ENCODE measurements at regions not wholly inside any gene's neighbourhood (a gene's known extent, or its start where the extent isn't known, plus 50 kb on each side); places are given as distances from the start of the nearest gene placed in this dataset.

DNA sequence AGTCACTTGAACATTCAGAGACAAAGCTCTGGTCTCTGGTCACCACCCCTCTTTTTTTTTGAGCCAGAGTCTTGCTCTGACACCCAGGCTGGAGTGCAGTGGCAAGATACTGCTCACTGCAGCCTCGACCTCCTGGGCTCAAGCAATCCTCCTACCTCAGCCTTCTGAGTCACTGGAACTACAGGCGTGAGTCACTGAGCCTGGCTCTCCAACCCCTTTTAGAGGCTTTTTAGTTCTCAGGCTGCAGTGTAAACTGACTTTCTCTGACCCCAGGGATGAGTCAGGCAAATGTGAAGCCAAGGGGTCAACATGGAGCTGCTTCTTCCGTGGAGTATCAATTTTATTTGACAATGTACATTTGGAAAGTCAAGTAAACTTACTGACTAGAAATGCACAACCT lies 229.2 kb downstream of the PTTG2 start:
- H3K4me3 Mint-ChIP-seq, result no peak overlapping the region
- H3K27ac Mint-ChIP-seq, result no peak overlapping the region
- H3K4me1 Mint-ChIP-seq, result no peaks in the 10 kb centered on the region
- peaks cover 18% of the 10 kb centered on the region for H3K27me3 Mint-ChIP-seq
- ATAC-seq (peak; percentile 69), DNase-seq (peak in 1 of 2 donors; percentile 20)
- H3K9me3 Mint-ChIP-seq, result no peaks in the 10 kb centered on the region

DNA sequence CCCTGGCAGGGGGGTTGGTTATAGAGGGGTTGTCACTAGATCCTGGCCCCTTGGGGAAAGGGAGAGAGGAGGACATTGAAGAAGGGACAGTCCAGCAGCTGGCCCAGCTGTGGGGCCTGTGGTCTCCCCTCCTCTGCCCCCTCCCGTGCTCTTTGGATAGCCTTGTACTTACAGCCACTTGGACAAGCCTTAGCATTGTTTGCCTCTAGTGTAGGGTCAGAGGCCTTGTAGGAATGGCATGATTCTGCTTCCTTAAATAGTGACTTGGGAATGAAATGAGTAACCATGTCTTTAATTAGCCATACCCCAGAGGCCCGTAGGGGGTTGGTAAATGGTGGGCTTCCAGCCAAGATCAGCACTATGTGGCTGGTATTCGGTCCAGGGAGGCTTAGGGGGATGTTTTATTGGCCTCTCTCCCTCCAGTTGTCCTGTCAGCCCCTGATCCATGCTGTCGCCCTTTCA lies 230.6 kb downstream of the PTTG2 start:
- H3K4me1 Mint-ChIP-seq, result no peaks in the 10 kb centered on the region
- no peak overlapping the region for H3K4me3 Mint-ChIP-seq
- H3K27me3 Mint-ChIP-seq, result peaks cover 22% of the 10 kb centered on the region
- H3K9me3 Mint-ChIP-seq, result peaks cover 5 to 8% of the 10 kb centered on the region in 2 donors
- DNase-seq, result no peak
- no peak for ATAC-seq
- no peak overlapping the region for H3K27ac Mint-ChIP-seq

DNA sequence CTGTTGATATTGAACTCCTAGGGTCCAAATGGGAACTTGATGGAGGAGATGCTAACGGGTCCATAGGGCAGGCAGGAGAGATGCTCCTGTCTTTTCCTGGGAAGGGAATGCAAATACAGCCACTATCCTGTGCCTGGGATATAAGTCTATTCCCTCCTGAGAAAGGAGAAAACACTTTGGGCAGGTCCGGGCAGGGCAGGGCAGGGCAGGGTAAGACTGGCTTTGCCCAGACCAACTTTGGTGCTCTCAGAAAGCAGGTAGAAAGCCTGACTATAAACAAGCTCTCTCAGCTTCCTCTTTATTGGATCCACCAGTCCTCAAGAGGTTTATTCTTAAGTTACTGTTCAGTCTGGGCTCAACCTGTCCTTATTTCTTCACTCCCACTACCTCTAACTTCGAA lies 232.3 kb downstream of the PTTG2 start:
- Mint-ChIP-seq H3K4me1 (no peaks in the 10 kb centered on the region), H3K4me3 (no peak overlapping the region), H3K9me3 (peaks cover 9 to 13% of the 10 kb centered on the region in 2 donors), H3K27me3 (peaks cover 22% of the 10 kb centered on the region), H3K27ac (no peak overlapping the region)
- ATAC-seq, result no peak
- DNase-seq, result no peak

DNA sequence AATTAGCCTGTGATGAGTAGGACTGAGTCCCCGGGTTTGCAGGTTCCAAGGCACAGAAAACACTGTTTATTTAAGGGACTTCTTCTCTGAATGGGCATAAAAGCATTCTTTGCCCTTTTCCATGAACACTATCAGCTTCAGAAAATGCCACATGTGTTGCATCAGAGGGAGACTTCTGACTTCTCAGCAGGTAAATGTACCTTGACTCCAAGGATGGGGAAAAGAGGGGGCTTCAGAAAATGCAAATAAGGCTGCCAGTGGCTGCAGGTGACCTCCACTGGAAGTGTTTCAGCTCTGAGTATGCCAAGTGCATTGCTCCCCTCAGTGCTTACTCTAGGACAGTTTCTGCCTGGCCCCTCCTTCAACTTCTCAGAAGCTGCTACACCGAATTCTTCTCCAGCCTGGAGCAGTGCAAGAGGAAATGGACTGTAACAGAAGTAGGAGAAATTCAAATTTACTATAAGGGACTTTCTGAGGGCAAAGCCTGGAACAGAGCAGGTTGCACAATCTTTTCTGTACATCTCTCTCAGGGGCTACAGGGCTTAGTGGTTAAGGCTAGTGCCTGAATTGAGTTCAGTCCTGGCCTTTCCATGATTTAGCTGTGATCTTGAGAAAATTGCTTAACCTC lies 233.2 kb downstream of the PTTG2 start:
- H3K9me3 Mint-ChIP-seq, result peaks cover 9 to 13% of the 10 kb centered on the region in 2 donors
- ATAC-seq (no peak), DNase-seq (no peak)
- no peak overlapping the region for H3K4me3 Mint-ChIP-seq
- no peak overlapping the region for H3K27ac Mint-ChIP-seq
- H3K27me3 Mint-ChIP-seq, result peaks cover 22% of the 10 kb centered on the region
- no peaks in the 10 kb centered on the region for H3K4me1 Mint-ChIP-seq

DNA sequence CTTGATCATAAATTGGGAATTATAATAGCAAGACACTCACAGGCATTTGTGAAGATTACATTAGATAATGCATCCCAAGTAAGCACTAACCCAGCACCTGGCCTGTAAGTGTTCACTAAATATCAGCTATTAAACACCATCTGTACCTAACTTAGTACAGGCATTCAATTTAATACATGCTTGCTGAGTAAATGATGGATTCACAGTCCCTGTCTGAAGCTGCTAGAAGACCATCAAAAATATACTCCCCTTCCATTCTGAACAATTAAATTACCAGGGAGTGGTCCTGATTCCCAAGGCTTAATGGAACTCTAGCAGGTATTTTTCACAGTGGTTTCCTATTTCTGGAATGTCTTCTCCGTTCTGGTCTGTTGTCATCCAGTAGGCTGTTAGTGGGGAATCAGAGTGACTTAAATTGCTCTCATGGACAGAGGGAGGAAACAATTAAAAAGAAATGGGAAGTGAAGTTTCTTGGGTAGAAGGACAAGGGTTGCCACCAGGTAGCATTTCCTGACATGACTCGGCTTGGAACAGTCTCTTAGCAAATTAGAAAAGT lies 233.9 kb downstream of the PTTG2 start:
- H3K4me3 Mint-ChIP-seq, result no peak overlapping the region
- no peaks in the 10 kb centered on the region for H3K4me1 Mint-ChIP-seq
- DNase-seq (no peak), ATAC-seq (no peak)
- H3K9me3 Mint-ChIP-seq, result peaks cover 9 to 13% of the 10 kb centered on the region in 2 donors
- no peak overlapping the region for H3K27ac Mint-ChIP-seq
- H3K27me3 Mint-ChIP-seq, result peaks cover 22% of the 10 kb centered on the region

DNA sequence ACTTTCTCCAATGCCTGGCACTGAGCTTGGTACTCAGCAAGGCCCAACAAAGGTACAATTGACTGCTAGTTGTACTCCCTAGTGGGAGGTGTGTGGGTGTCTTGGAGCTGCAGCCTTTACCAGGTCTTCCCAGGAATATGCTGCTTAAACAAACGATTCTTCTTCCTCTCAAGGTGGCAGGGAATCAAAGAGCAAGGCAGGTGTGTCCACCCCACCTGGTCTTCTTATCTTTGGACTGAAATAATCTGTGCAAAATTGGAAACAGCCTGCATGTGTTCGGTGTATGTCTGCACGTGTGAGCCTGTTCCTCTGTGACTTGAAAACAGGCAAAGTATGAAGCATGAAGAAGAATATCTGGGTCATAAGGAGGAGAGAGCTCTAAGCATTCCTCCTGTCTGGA lies 235.3 kb downstream of the PTTG2 start:
- H3K9me3 Mint-ChIP-seq, result peaks cover 9 to 13% of the 10 kb centered on the region in 2 donors
- H3K4me3 Mint-ChIP-seq, result no peak overlapping the region
- ATAC-seq (no peak), DNase-seq (no peak)
- peaks cover 22% of the 10 kb centered on the region for H3K27me3 Mint-ChIP-seq
- no peaks in the 10 kb centered on the region for H3K4me1 Mint-ChIP-seq
- H3K27ac Mint-ChIP-seq, result no peak overlapping the region

DNA sequence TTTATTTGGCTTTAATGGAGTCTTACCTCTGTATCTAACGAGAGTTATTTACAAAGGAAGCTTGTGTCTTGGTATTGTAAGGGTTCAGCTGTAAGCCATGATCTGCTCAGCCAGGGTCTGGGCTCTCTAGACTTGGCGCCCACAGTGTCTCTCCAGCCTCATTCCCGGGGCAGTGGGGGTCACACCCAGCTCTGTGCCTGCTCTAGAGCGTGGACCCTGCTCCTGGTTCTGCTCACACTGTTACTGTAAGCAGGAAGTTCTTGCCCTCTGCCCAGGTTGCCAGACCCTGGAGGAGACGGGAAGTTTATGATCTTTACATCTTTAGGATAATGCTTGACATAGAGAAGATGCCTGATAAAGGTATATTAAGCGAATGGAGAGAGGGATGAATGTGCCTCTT lies 235.7 kb downstream of the PTTG2 start:
- peaks cover 22% of the 10 kb centered on the region for H3K27me3 Mint-ChIP-seq
- peaks cover 9 to 13% of the 10 kb centered on the region in 2 donors for H3K9me3 Mint-ChIP-seq
- ATAC-seq (no peak), DNase-seq (no peak)
- H3K4me1 Mint-ChIP-seq, result no peaks in the 10 kb centered on the region
- no peak overlapping the region for H3K27ac Mint-ChIP-seq
- H3K4me3 Mint-ChIP-seq, result no peak overlapping the region

DNA sequence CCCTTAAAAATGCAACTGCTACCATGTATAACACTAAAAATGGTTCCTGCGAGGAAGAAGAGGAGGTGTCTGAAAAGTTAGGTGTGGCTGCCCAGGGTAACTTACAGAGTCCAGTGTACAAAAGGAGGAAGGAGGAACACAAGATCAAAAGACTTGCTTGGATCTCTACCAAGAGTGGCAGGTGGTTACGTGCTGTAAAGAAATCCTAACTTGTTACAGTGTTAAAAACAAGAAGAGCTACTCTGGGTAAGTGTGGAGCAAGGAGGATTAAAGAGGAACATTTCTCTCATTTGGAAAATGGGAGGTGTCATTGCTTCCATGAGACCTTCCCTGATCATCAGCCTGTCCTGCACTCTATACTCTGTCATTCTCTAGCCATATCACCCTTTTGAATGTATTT lies 242.0 kb downstream of the PTTG2 start:
- DNase-seq (no peak), ATAC-seq (no peak)
- no peaks in the 10 kb centered on the region for H3K4me1 Mint-ChIP-seq
- H3K4me3 Mint-ChIP-seq, result no peak overlapping the region
- H3K27me3 Mint-ChIP-seq, result no peaks in the 10 kb centered on the region
- peaks cover 0 to 4% of the 10 kb centered on the region in 2 donors for H3K9me3 Mint-ChIP-seq
- H3K27ac Mint-ChIP-seq, result no peak overlapping the region

DNA sequence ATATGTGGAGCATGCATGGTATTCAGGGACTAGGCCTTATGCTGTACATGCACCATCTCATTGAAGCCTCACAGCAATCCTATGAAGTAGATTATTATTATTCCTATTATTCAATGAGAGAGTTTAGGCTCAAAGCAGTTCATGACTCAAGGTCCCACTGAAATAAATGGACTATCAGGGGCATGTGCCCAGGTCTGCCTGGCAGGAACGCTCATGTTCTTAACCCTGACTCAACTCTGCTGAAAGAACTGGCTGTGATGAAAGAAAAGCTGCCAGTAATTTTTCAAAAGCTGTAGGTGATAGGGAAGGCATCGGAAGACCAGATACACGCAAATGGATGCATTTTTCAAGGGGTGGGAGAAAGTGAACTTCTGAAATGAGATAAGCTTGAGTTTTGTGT lies 243.4 kb downstream of the PTTG2 start:
- Mint-ChIP-seq H3K4me1 (no peaks in the 10 kb centered on the region), H3K27ac (no peak overlapping the region), H3K27me3 (no peaks in the 10 kb centered on the region), H3K9me3 (peaks cover 0 to 8% of the 10 kb centered on the region in 2 donors), H3K4me3 (no peak overlapping the region)
- ATAC-seq (no peak), DNase-seq (no peak)

DNA sequence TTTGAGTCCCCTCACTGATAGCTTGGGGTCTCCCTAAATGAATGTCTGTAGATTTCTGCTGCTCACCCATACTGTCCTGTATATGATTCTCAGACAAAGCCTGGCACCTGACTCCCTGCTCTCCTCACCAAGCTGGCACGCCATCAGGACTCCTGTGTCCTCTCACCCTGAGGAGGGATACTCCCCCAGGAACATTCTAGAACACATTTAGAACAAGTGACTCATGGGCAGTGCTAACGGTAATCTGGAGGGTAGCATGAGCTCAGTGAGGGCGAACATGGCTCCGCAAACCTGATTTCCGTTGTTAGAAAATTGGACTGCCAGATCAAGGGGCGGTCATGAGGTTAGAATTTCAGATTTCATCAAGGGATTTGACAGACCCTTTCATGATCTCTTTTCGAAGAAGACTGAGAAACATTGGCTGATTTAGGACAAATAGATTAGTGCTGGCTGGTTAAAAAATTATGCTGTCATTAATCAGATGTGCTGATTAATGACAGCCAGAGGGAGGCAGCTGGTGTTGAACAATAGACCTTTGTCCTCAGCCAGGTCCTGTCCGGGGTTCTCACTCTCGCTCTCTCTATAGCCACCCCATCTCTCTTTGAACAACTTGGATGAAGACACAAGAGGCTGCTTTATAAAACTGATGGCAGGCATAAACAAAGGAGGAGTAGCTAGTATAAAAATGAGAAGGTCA lies 244.3 kb downstream of the PTTG2 start:
- DNase-seq (no peak), ATAC-seq (no peak)
- peaks cover 0 to 8% of the 10 kb centered on the region in 2 donors for H3K9me3 Mint-ChIP-seq

DNA sequence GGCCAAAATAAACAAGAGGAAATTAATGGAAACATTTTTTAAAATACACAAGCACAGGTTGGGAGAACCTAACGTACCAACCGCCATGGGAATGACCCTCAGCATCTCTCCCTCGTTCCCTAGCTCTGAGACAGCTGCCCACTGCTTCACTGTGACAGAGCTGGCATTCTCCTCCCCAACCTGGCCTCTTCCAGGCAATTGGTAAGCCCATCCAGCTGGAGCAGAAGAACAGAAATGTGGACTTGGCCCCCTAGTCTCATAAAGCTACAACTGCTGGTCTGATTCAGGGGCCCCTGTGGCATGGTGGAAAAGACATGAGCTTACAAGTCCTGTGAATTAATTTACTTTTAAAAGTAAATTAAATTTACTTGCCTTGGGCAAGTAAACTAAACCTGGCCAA lies 245.1 kb downstream of the PTTG2 start:
- Mint-ChIP-seq H3K4me1 (no peaks in the 10 kb centered on the region), H3K27me3 (no peaks in the 10 kb centered on the region), H3K27ac (no peak overlapping the region), H3K4me3 (no peak overlapping the region), H3K9me3 (peaks cover 0 to 8% of the 10 kb centered on the region in 2 donors)
- DNase-seq (no peak), ATAC-seq (no peak)

More for the DNA sequence above, 244.3 kb downstream of the PTTG2 start:
- Mint-ChIP-seq H3K4me3 (no peak overlapping the region), H3K4me1 (no peaks in the 10 kb centered on the region), H3K27me3 (no peaks in the 10 kb centered on the region), H3K27ac (peak overlapping the region in 1 of 2 donors; percentile 29)

DNA sequence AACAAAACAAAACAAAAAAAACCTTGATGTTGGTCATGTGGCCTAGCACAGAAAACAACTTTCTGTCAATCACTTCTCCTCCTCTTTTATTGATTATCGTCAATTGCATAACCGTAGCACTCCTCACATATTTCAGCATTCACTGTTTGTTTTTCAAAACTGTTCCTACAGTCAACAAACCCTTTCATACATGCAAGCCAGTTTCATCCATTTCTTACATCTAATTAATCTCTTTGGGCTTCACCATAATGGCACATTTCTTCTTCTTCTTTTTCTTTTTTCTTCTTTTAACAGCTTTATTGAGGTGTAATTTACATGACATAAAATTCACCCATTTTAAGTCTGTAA lies 246.9 kb downstream of the PTTG2 start:
- ATAC-seq, result no peak
- H3K27me3 Mint-ChIP-seq, result no peaks in the 10 kb centered on the region
- H3K27ac Mint-ChIP-seq, result no peak overlapping the region
- no peak overlapping the region for H3K4me3 Mint-ChIP-seq
- H3K9me3 Mint-ChIP-seq, result peaks cover 0 to 8% of the 10 kb centered on the region in 2 donors
- no peak for DNase-seq
- no peaks in the 10 kb centered on the region for H3K4me1 Mint-ChIP-seq

DNA sequence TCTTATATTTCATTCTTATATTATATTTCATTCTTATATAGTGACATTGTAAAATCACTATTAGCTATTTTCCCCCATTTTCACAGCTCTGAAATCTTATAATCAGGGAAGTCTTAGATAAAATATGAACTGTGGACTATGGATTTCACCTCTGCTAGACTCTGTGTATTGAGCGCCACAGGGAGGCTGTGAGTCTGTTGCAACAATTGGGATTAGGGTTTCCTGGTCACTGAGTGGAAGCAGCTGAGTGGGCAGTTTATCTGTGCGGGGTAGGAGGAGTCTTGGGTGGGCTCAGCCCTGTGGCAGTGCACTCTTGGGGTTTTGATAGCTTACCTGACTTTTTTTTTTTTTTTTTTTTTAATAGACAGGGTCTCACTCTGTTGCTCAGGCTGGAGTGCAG lies 249.5 kb downstream of the PTTG2 start:
- peaks cover 0 to 8% of the 10 kb centered on the region in 2 donors for H3K9me3 Mint-ChIP-seq
- no peaks in the 10 kb centered on the region for H3K4me1 Mint-ChIP-seq
- H3K4me3 Mint-ChIP-seq, result no peak overlapping the region
- H3K27me3 Mint-ChIP-seq, result no peaks in the 10 kb centered on the region
- no peak for DNase-seq
- no peak for ATAC-seq
- no peak overlapping the region for H3K27ac Mint-ChIP-seq

DNA sequence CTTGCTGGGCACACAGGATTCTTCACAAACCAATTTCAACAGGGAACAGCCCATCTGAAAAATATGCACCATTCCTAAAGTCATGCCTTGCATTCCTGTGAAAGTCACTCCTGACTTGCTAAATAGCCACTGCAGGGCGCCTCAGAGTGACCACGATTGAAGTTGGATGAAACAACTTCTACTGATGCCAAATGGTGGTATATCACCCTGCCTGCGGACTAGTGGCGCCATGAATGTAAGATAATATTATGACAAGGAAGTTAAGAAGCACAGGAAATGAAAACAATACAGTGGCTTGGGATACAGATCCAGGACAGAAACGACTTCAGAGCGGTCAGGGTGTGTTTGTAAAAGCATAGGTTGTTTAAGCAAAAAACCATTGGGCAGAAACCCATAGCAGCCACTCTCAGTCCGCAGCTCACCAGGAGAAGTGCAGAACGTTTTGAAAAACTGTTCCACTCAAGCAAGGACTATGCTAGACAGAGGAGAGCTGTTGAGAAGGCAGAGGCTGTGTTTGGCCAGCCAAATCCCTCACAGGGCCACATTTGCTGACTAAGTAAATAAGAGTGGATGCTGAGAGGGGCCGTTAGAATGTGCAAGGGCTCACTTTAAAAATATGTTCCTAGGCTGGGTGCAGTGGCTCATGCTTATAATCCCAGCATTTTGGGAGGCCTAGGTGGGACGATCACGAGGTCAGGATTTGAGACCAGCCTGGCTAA lies 250.4 kb downstream of the PTTG2 start:
- Mint-ChIP-seq H3K9me3 (peaks cover 0 to 8% of the 10 kb centered on the region in 2 donors), H3K27me3 (no peaks in the 10 kb centered on the region), H3K4me3 (no peak overlapping the region), H3K4me1 (peaks cover 5% of the 10 kb centered on the region), H3K27ac (peak overlapping the region in 1 of 2 donors; percentile 34)
- ATAC-seq, result no peak
- DNase-seq, result no peak

DNA sequence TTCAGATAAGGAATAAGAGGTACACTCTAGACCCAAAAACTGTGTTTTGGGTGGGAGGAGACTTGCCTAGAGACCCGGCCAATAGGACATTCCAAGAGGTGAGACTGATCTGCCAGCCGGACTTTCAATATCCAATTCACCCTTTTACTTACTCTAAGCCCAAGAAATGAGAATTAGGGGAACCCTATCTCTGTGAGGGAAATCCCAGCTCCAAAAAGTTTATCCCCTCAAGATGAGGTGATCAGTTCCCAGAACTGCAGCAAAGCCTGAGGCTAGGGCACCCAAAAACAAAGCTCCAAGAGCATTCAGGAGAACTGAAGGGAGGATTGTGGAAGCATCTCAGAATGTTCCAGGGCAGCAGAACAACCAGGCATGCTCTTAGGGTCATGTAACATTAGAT lies 251.7 kb downstream of the PTTG2 start:
- H3K27me3 Mint-ChIP-seq, result no peaks in the 10 kb centered on the region
- no peak overlapping the region for H3K4me3 Mint-ChIP-seq
- H3K9me3 Mint-ChIP-seq, result peaks cover 0 to 8% of the 10 kb centered on the region in 2 donors
- no peak overlapping the region for H3K27ac Mint-ChIP-seq
- peaks cover 5% of the 10 kb centered on the region for H3K4me1 Mint-ChIP-seq
- no peak for DNase-seq
- ATAC-seq, result no peak
